C4-2B (cell line): ENCODE measurements at regions not wholly inside any gene's neighbourhood (a gene's known extent, or its start where the extent isn't known, plus 50 kb on each side); places are given as distances from the start of the nearest gene placed in this dataset.

Experiments
- ZFX ChIP-seq: fragments of 450-650 bp; IDR thresholded peaks from 2 replicates; pipeline ENCODE4 v1.6.1; 2017
- TF ChIP-seq, protein P1 (sequence below): fragments of 450-650 bp; conservative IDR thresholded peaks from 2 replicates; pipeline ENCODE4 v1.5.1; 2017; ENCODE audit warnings: mild to moderate bottlenecking

DNA sequence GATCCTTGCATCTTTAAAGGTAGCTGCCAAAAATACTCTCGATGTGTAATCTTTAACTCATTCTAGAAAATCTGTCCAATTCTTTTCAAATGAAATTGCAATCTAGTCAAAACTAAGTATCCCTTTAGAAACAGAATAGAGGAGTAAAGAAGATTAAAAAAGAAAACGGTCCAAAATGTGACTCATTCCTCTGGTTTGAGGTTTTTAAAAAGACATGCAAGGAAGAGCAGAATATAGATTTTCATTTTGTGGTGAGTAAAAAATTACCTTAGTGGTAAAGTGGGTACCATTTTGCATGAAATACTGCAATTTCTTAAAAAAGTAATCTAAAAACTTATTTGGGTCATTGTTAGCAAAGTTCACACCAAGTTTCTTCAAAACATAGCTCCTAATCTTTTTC, 108.4 kb downstream of the BRMS1L start:
- TF ChIP-seq, protein P1, sequence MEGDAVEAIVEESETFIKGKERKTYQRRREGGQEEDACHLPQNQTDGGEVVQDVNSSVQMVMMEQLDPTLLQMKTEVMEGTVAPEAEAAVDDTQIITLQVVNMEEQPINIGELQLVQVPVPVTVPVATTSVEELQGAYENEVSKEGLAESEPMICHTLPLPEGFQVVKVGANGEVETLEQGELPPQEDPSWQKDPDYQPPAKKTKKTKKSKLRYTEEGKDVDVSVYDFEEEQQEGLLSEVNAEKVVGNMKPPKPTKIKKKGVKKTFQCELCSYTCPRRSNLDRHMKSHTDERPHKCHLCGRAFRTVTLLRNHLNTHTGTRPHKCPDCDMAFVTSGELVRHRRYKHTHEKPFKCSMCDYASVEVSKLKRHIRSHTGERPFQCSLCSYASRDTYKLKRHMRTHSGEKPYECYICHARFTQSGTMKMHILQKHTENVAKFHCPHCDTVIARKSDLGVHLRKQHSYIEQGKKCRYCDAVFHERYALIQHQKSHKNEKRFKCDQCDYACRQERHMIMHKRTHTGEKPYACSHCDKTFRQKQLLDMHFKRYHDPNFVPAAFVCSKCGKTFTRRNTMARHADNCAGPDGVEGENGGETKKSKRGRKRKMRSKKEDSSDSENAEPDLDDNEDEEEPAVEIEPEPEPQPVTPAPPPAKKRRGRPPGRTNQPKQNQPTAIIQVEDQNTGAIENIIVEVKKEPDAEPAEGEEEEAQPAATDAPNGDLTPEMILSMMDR, result no peak
- no peak for TF ChIP-seq ZFX
